ENCODE measurements at regions not wholly inside any gene's neighbourhood (a gene's known extent, or its start where the extent isn't known, plus 50 kb on each side); places are given as distances from the start of the nearest gene placed in this dataset.

GRCh38 chr6:154901876-154902552 is 93.1 kb upstream of the TIAM2 start:
- Histone ChIP-seq H3K27ac (ENCODE audit: low read length in 2 of 2) (no peak overlapping the region), H2AFZ (ENCODE audit: insufficient read depth, low read depth, low read length, poor library complexity, severe bottlenecking) (no peak overlapping the region), H3K36me3 (replicated peaks in 1 of 2; ENCODE audit: control extremely low read depth in 1 of 2, control insufficient read depth in 1 of 2, extremely low read depth in 1 of 2, insufficient read depth in 2 of 2, low read length in 1 of 2) (peaks cover 2 to 6% of the 10 kb centered on the region in 2 experiments), H3K27me3 (replicated peaks in 1 of 4; ENCODE audit: control extremely low read depth in 1 of 4, control insufficient read depth in 3 of 4, insufficient read depth in 4 of 4, low read length in 3 of 4) (no peaks in the 10 kb centered on the region), H3K79me2 (ENCODE audit: control insufficient read depth, insufficient read depth, low read length) (no peaks in the 10 kb centered on the region), H3K9me3 (ENCODE audit: control extremely low read depth in 1 of 3, control insufficient read depth in 2 of 3, insufficient read depth in 1 of 3, low read length in 2 of 3) (no peaks in the 10 kb centered on the region), H3K4me3 (ENCODE audit: control extremely low read depth in 1 of 5, extremely low read depth in 1 of 5, insufficient read depth in 1 of 5, low read depth in 2 of 5, low read length in 4 of 5) (no peak overlapping the region), H3K4me1 (ENCODE audit: control insufficient read depth in 2 of 2, insufficient read depth in 2 of 2, low read length in 2 of 2) (no peaks in the 10 kb centered on the region), H3K9ac (ENCODE audit: low read length) (no peak overlapping the region), H3K4me2 (replicated peaks; ENCODE audit: low read depth, low read length, poor library complexity, severe bottlenecking) (no peak overlapping the region), H4K20me1 (ENCODE audit: control insufficient read depth, insufficient read depth, low read length, poor library complexity, severe bottlenecking) (no peaks in the 10 kb centered on the region)
- intact Hi-C loops (cut with micrococcal nuclease), result no loop called here
- no peak for ATAC-seq (ENCODE audit: low read depth)
- no peak overlapping the region for H3K27ac Mint-ChIP-seq
- no peak for TF ChIP-seq CTCF (IDR thresholded peaks at IDR 0.05)
- no peak for TF ChIP-seq EZH2 (IDR thresholded peaks at IDR 0.05; ENCODE audit: borderline replicate concordance, insufficient read depth, low read depth, low read length, poor library complexity, severe bottlenecking)
- DNase-seq, result no peak
- CTCF ChIA-PET, result interaction anchor here (1.0 kb wide), 1 partner anchor 25 kb away, joined by 4 read pairs; no protein-coding TSS in a partner anchor
- H3K4me1 Mint-ChIP-seq, result no peaks in the 10 kb centered on the region
- no peaks in the 10 kb centered on the region for H3K9me3 Mint-ChIP-seq (ENCODE audit: insufficient read depth)
- 100% methylated on average over 6 of the region's 9 CpGs for WGBS (ENCODE audit: insufficient coverage)
- POLR2A ChIA-PET, result no interaction called here
- no peaks in the 10 kb centered on the region for H3K27me3 Mint-ChIP-seq
- H3K4me3 Mint-ChIP-seq, result no peak overlapping the region

- H3K79me2 ChIP-seq (ENCODE audit: control insufficient read depth, insufficient read depth, low read length), result no peaks in the 10 kb centered on the region
- intact Hi-C loops (cut with micrococcal nuclease), result no loop called here
- H3K9ac ChIP-seq (ENCODE audit: low read length), result no peak overlapping the region
- H3K36me3 ChIP-seq (replicated peaks in 1 of 2; ENCODE audit: control extremely low read depth in 1 of 2, control insufficient read depth in 1 of 2, extremely low read depth in 1 of 2, insufficient read depth in 2 of 2, low read length in 1 of 2), result peaks cover 2 to 11% of the 10 kb centered on the region in 2 experiments
- H3K4me1 ChIP-seq (ENCODE audit: control insufficient read depth in 2 of 2, insufficient read depth in 2 of 2, low read length in 2 of 2), result no peaks in the 10 kb centered on the region
- Mint-ChIP-seq H3K4me1 (no peaks in the 10 kb centered on the region), H3K27me3 (no peaks in the 10 kb centered on the region), H3K27ac (no peak overlapping the region), H3K4me3 (no peak overlapping the region), H3K9me3 (ENCODE audit: insufficient read depth) (no peaks in the 10 kb centered on the region)
- H3K27ac ChIP-seq (ENCODE audit: low read length in 2 of 2), result no peak overlapping the region
- CTCF ChIA-PET, result no interaction called here
- ATAC-seq (ENCODE audit: low read depth), result no peak
- POLR2A ChIA-PET, result no interaction called here
- no peak overlapping the region for H3K4me2 ChIP-seq (replicated peaks; ENCODE audit: low read depth, low read length, poor library complexity, severe bottlenecking)
- H3K4me3 ChIP-seq (ENCODE audit: control extremely low read depth in 1 of 5, extremely low read depth in 1 of 5, insufficient read depth in 1 of 5, low read depth in 2 of 5, low read length in 4 of 5), result no peak overlapping the region
- no peak overlapping the region for H2AFZ ChIP-seq (ENCODE audit: insufficient read depth, low read depth, low read length, poor library complexity, severe bottlenecking)
- DNase-seq, result no peak
- no peaks in the 10 kb centered on the region for H3K9me3 ChIP-seq (ENCODE audit: control extremely low read depth in 1 of 3, control insufficient read depth in 2 of 3, insufficient read depth in 1 of 3, low read length in 2 of 3)
- no peaks in the 10 kb centered on the region for H3K27me3 ChIP-seq (replicated peaks in 1 of 4; ENCODE audit: control extremely low read depth in 1 of 4, control insufficient read depth in 3 of 4, insufficient read depth in 4 of 4, low read length in 3 of 4)
- no peaks in the 10 kb centered on the region for H4K20me1 ChIP-seq (ENCODE audit: control insufficient read depth, insufficient read depth, low read length, poor library complexity, severe bottlenecking)
- 50% methylated on average over 2 of the region's 3 CpGs for whole genome bisulfite sequencing (ENCODE audit: insufficient coverage)
- TF ChIP-seq CTCF (IDR thresholded peaks at IDR 0.05) (no peak), EZH2 (IDR thresholded peaks at IDR 0.05; ENCODE audit: borderline replicate concordance, insufficient read depth, low read depth, low read length, poor library complexity, severe bottlenecking) (no peak)
These were observed 87.8 kb upstream of the TIAM2 start for GRCh38 chr6:154907291-154907690.
